GM13977 (cell line): ENCODE measurements at regions not wholly inside any gene's neighbourhood (a gene's known extent, or its start where the extent isn't known, plus 50 kb on each side); places are given as distances from the start of the nearest gene placed in this dataset.

Source experiments
- DNase-seq: peaks from one replicate; pipeline ENCODE4 v3.0.0; 2012; ENCODE audit warnings: low spot score
- CTCF ChIP-seq: IDR thresholded peaks from 2 replicates; pipeline ENCODE4 v1.5.1; 2012; ENCODE audit warnings: mild to moderate bottlenecking, control low read depth; ENCODE audit not compliant: insufficient read depth; ENCODE audit errors: extremely low read depth, missing control alignments
- in situ Hi-C: fragments of 300-500 bp; cut with MboI; formaldehyde crosslinking; loops from one replicate; pipeline ENCODE4 v1.12.0; 2022; ENCODE audit warnings: low sequenced_read_pairs, low pct_unique_long_range_greater_than_20kb, mixed read lengths, inconsistent platforms; ENCODE audit not compliant: unreplicated experiment

DNA sequence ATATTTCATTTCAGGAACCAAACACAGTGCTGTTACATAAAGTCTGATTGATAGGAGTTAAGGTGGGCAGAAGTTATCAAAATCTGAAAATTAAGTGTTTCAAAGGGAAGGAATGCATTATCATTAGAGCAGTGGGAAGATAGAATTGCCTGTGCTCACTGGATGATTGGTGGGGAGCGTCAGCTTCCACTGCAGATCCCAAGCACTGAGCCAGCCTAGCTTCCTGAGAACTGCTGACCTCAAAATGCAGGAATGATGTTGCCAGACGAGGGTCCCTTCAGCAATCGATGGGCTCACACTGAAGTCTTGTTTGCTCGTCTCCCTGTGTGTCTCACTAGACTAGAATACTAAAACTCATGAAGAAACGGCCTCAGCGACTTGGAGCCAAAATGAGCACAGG lies 110.0 kb upstream of the PHACTR1 start:
- TF ChIP-seq CTCF: no peak
- DNase-seq: no peak
- in situ Hi-C loops: loop anchor here (5.0 to 25.0 kb wide), 2 partner anchors 444 to 1019 kb away; no protein-coding TSS in a partner anchor

DNA sequence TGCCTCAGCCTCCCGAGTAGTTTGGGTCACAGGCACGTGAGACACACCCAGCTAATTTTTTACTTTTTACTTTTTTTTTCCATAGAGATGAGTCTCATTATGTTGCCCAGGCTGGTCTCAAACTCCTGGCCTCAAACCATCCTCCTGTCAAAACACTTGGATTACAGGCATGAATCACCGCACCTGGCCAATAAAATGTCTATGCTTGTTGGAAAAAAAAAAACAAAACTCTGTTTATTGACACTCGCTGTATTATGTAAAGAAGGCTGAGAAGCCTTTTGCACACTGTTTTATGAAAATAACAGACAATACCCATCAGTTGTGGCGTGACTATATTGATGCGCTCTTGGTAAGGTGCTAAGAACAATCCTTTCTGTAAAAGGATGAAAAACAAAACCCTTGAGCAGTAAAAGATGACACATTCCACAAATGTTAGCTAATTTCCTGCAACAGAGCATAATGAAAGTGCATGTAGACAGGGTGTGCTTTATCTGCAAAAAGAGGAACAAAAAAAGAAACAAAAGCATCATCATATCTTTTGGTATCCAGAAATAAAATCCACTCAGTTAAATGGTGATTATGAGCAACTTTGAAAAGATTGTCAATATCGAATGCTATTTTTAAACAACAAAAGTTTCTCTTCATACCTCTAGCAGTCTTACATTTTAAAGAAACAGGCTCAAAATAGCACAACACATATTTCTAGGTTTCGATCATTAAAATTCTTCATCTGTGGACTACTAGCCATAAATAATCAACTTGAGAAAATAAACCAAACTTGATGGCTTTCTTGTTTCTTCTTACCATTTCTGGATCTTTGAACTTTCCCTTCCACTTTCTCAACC lies 108.3 kb upstream of the PHACTR1 start:
- DNase-seq: peak; percentile 54
- in situ Hi-C loops: loop anchor here (5.0 to 25.0 kb wide), 2 partner anchors 446 to 1021 kb away; no protein-coding TSS in a partner anchor
- no peak for TF ChIP-seq CTCF

DNA sequence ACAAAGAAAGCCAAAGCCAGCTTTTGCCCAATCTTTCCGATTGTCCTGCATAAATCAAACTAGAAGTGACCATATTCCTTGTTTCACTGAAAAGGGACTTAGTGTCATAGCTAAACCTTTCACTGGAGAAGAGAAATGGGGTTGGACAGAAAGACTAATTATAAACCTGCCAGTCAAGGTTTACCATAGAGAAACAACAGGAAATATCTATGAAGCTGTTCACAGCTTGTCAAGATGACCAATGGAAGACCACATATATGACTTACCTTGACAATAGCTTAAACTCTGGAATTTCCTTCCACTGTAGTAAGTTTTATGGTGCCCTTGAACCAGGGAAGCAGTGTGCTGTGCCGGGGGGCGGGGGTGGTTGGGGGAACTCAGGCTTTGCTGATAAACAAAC lies 107.7 kb upstream of the PHACTR1 start:
- no peak for TF ChIP-seq CTCF
- in situ Hi-C loops: loop anchor here (5.0 to 25.0 kb wide), 2 partner anchors 447 to 1022 kb away; no protein-coding TSS in a partner anchor
- no peak for DNase-seq

- no peak for DNase-seq
- TF ChIP-seq CTCF: no peak
- in situ Hi-C loops: loop anchor here (5.0 to 25.0 kb wide), 2 partner anchors 447 to 1022 kb away; no protein-coding TSS in a partner anchor
These were observed 106.8 kb upstream of the PHACTR1 start for GRCh38 chr6:12609751-12610150.

GRCh38 chr6:12610862-12611261 lies 105.7 kb upstream of the PHACTR1 start:
- no peak for DNase-seq
- in situ Hi-C loops: loop anchor here (25.0 kb wide), 1 partner anchor 449 kb away; no protein-coding TSS in a partner anchor
- TF ChIP-seq CTCF: no peak

DNA sequence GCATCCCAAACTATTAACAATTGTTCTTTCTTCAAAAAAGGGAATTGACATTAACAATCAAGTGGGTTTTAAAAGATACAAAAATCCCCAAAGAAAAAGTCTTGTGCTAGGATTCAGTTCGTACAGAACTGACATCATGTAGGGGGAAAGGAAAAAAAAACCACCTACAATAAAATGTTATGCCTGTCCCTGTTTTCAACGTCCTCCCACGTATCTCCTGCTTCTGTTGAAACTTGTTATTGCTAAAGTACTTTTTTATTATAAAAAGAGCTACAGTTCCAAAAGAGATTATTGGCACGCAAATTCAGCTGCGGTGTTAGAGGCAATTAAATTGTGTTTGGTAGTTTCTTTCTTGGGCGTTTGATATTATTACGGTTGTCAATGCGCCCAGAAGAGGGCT lies 102.8 kb upstream of the PHACTR1 start:
- no peak for DNase-seq
- no peak for TF ChIP-seq CTCF
- in situ Hi-C loops: loop anchor here (25.0 kb wide), 1 partner anchor 452 kb away; no protein-coding TSS in a partner anchor
